Adrenal gland (tissue), 9 donors: ENCODE measurements at regions not wholly inside any gene's neighbourhood (a gene's known extent, or its start where the extent isn't known, plus 50 kb on each side); places are given as distances from the start of the nearest gene placed in this dataset.

Source experiments
- DNase-seq, 7 donors: peaks; one replicate each; pipeline ENCODE4 v3.0.0-alpha.2; 2019 to 2020
- H3K27ac ChIP-seq, 5 donors: fragments of 200-600 bp; sonication (generic) in 4 of 5; 1 replicate in 3 of 5; 2 replicates in 2 of 5; pipeline versions ENCODE4 v1.5.1 to v1.8.0; 2016 to 2020; ENCODE audit warnings: mild to moderate bottlenecking in 1 of 5
- H3K27me3 ChIP-seq: fragments of 200-600 bp; 2 replicates; pipeline ENCODE4 v1.8.0; 2021
- H3K36me3 ChIP-seq, 2 donors: fragments of 200-600 bp; replicated peaks in 1 of 2; 1 replicate in 1 of 2; 2 replicates in 1 of 2; pipeline versions ENCODE4 v1.5.1 to v1.8.0; 2018 to 2022
- H3K4me1 ChIP-seq, 2 donors: fragments of 200-600 bp; replicated peaks in 1 of 2; 1 replicate in 1 of 2; 2 replicates in 1 of 2; pipeline versions ENCODE4 v1.5.1 to v1.8.0; 2018 to 2021
- H3K4me3 ChIP-seq, 4 donors: fragments of 200-600 bp; sonication (generic) in 3 of 4; one replicate each; pipeline ENCODE4 v1.5.1; 2016 to 2018
- H3K9me3 ChIP-seq, 3 donors: fragments of 200-600 bp; sonication (generic) in 1 of 3; replicated peaks in 1 of 3; 1 replicate in 2 of 3; 2 replicates in 1 of 3; pipeline versions ENCODE4 v1.5.1 to v1.8.0; 2016 to 2021
- POLR2A ChIP-seq, 2 donors: fragments of 450-650 bp; IDR thresholded peaks; one replicate each; pipeline ENCODE4 v1.6.1; 2017; ENCODE audit warnings: antibody characterized with exemption in 2 of 2, mild to moderate bottlenecking in 2 of 2, moderate library complexity in 1 of 2
- WGBS, 4 donors: extraction: QIAGEN DNeasy Blood & Tissue Kit in 2 of 4; methylation state at CpG; one replicate each; pipeline versions ENCODE4 v1.1.5 to v1.1.7; 2013 to 2017; 5-methylcytosine and 5-hydroxymethylcytosine counted together
- intact Hi-C, 2 donors: fragments of 100-400 bp; cut with DNase I; formaldehyde crosslinking; loops; one replicate each; pipeline versions ENCODE4 v1.14.1 to v1.15.0; 2022 to 2023
- TF ChIP-seq, protein P1 (sequence below), 6 experiments: fragments of 450-650 bp in 4 of 6; fragments of 200-600 bp in 2 of 6; sonication (generic) in 1 of 6; IDR thresholded peaks; 1 replicate in 5 of 6; 2 replicates in 1 of 6; pipeline versions ENCODE4 v1.5.1 to v1.8.0; 2016 to 2021; ENCODE audit warnings: antibody characterized with exemption in 6 of 6, mild to moderate bottlenecking in 2 of 6, moderate library complexity in 1 of 6
- donor health status: healthy with polysubstance abuse.
- donor health status: Bipolar disorder and iron deficiency.
- donor health status: DM: yes; HTN: yes; CAD: no.
- donor health status: DM: no; HTN: no; CAD: no.
- donor health status: DM: no; HTN: no; CAD: no.

DNA sequence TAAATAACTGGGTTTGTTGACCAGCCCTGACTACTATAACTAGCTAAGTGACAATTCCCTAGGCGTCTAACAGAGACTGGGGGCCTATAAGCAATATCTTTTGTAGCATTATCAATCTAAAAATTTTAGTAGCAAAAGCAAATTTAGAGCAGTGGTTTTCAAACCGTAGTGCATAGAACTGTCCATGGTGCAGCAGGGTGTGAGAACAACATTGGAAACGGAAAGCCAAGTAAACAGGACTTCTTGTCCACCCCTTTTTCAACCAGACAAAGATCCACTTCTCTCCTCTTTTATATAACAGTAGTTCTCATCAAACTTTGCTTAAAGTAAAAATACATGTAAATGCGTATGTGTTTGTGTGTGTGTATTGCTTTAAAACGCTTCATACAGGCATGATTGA lies 1099.1 kb upstream of the ATXN8OS start:
- H3K36me3 ChIP-seq = no peaks in the 10 kb centered on the region
- intact Hi-C loops = no loop called here
- H3K4me1 ChIP-seq = no peaks in the 10 kb centered on the region
- no peak overlapping the region for H3K4me3 ChIP-seq
- 66 to 72% (median 71%) methylated on average over 5 of the region's 5 CpGs for WGBS, 4 donors
- no peaks in the 10 kb centered on the region for H3K27me3 ChIP-seq
- DNase-seq = no peak
- no peaks in the 10 kb centered on the region for H3K9me3 ChIP-seq
- H3K27ac ChIP-seq = no peak overlapping the region
- TF ChIP-seq, protein P1, sequence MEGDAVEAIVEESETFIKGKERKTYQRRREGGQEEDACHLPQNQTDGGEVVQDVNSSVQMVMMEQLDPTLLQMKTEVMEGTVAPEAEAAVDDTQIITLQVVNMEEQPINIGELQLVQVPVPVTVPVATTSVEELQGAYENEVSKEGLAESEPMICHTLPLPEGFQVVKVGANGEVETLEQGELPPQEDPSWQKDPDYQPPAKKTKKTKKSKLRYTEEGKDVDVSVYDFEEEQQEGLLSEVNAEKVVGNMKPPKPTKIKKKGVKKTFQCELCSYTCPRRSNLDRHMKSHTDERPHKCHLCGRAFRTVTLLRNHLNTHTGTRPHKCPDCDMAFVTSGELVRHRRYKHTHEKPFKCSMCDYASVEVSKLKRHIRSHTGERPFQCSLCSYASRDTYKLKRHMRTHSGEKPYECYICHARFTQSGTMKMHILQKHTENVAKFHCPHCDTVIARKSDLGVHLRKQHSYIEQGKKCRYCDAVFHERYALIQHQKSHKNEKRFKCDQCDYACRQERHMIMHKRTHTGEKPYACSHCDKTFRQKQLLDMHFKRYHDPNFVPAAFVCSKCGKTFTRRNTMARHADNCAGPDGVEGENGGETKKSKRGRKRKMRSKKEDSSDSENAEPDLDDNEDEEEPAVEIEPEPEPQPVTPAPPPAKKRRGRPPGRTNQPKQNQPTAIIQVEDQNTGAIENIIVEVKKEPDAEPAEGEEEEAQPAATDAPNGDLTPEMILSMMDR (IDR thresholded peaks at IDR 0.05) = no peak
- no peak for TF ChIP-seq POLR2A (IDR thresholded peaks at IDR 0.05)

DNA sequence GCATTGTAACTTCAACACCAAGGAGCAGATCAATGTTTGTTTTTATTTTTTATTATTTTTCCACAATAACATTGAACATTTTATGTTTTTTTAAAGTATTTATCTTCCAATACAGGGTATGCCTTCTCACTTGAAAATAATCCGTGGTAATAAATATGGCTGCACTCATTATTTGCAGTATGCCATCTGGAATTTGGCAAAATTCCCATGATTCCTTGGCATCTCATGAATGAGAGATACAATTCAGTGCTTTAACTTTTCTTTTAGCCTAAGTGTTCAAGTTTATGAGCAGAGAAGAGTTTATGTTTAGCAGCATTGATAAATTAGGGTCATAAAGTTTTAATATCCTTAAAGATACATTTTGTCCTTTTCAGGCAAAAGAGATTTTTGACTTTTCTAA lies 1109.6 kb upstream of the ATXN8OS start:
- Histone ChIP-seq H3K4me3 (no peak overlapping the region), H3K9me3 (peaks cover 0 to 14% (median 0%) of the 10 kb centered on the region in 3 donors), H3K4me1 (no peaks in the 10 kb centered on the region), H3K27ac (no peak overlapping the region), H3K27me3 (no peaks in the 10 kb centered on the region), H3K36me3 (no peaks in the 10 kb centered on the region)
- 70 to 89% (median 83%) methylated on average over 1 of the region's 1 CpG for WGBS, 4 donors
- TF ChIP-seq, protein P1 (IDR thresholded peaks at IDR 0.05) = no peak
- no peak for TF ChIP-seq POLR2A (IDR thresholded peaks at IDR 0.05)
- intact Hi-C loops = no loop called here
- DNase-seq = no peak

- Histone ChIP-seq H3K9me3 (peaks cover 0 to 14% (median 0%) of the 10 kb centered on the region in 3 donors), H3K36me3 (no peaks in the 10 kb centered on the region), H3K4me1 (no peaks in the 10 kb centered on the region), H3K27me3 (no peaks in the 10 kb centered on the region), H3K27ac (no peak overlapping the region), H3K4me3 (no peak overlapping the region)
- intact Hi-C loops = no loop called here
- TF ChIP-seq POLR2A (IDR thresholded peaks at IDR 0.05) = no peak
- TF ChIP-seq, protein P1 (IDR thresholded peaks at IDR 0.05) = no peak
- no peak for DNase-seq
These were observed 1111.0 kb upstream of the ATXN8OS start for GRCh38 chr13:68996668-68997025.

DNA sequence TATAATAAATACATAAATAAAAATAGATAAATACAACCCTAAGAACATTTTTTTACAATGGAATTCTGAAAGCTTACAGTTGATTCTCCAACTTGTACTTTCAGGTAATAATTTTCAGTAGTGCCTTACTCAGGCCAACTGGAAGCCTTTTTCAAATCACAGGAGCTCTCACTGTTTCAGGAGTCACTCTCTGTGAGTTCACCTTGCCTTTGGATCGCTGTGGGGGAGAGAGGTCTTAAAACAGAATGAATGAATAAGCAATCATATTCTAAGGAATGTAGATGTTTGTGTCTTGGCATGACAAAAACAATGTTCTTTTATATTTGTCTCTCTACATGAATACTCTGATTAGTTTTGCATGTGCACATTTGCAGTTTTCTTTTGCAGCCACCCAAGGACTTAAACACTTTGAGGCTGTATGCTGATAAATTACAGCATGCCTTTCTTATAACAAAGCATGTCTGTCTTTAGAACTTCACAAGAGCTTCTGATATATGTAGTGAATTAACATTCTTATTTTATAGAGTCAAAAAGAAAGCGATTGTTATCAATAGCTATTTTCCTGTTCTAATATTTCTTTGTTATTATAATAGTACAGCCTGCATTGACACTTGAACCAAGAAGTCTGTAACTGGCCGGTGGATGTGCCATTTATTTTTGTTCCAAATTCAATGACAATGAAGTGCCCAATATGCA lies 1111.5 kb upstream of the ATXN8OS start:
- Histone ChIP-seq H3K4me3 (no peak overlapping the region), H3K4me1 (no peaks in the 10 kb centered on the region), H3K27me3 (no peaks in the 10 kb centered on the region), H3K27ac (no peak overlapping the region), H3K9me3 (peaks cover 0 to 14% (median 0%) of the 10 kb centered on the region in 3 donors), H3K36me3 (no peaks in the 10 kb centered on the region)
- DNase-seq = no peak
- intact Hi-C loops = no loop called here
- WGBS, 4 donors = 59 to 66% (median 62%) methylated on average over 3 of the region's 3 CpGs
- TF ChIP-seq POLR2A (IDR thresholded peaks at IDR 0.05) = no peak
- TF ChIP-seq, protein P1 (IDR thresholded peaks at IDR 0.05) = no peak
